C4-2B (cell line): ENCODE measurements at regions not wholly inside any gene's neighbourhood (a gene's known extent, or its start where the extent isn't known, plus 50 kb on each side); places are given as distances from the start of the nearest gene placed in this dataset.
A peak's percentile ranks its signal among the peaks of the same experiment; 100 is the strongest.

Source experiments
- H3K27ac ChIP-seq: fragments of 450-650 bp; 2 replicates; pipeline ENCODE4 v1.5.1; 2017
- CTCF ChIP-seq: fragments of 450-650 bp; conservative IDR thresholded peaks from 2 replicates; pipeline ENCODE4 v1.5.1; 2017; ENCODE audit warnings: mild to moderate bottlenecking
- ZFX ChIP-seq: fragments of 450-650 bp; IDR thresholded peaks from 2 replicates; pipeline ENCODE4 v1.6.1; 2017

- peak; percentile 91 for TF ChIP-seq CTCF
- TF ChIP-seq ZFX, result no peak
- H3K27ac ChIP-seq, result no peak overlapping the region
Observed at GRCh38 chr10:114879541-114880158, 58.1 kb downstream of the FHIP2A start.

- no peak overlapping the region for H3K27ac ChIP-seq
- TF ChIP-seq CTCF (no peak), ZFX (no peak)
Observed at GRCh38 chr10:114881417-114881816, 56.6 kb upstream of the TRUB1 start.

GRCh38 chr10:114881901-114882300 lies 56.1 kb upstream of the TRUB1 start:
- TF ChIP-seq ZFX (no peak), CTCF (no peak)
- no peak overlapping the region for H3K27ac ChIP-seq

- H3K27ac ChIP-seq, result no peak overlapping the region
- TF ChIP-seq ZFX, result no peak
- TF ChIP-seq CTCF, result no peak
Observed at GRCh38 chr10:114885443-114885842, 52.6 kb upstream of the TRUB1 start.
